T-helper 1 cell treated with Interleukin-12 subunit alpha and Interleukin-12 subunit beta and Interleukin-4 antibody, amounts not matched to agents 30 μg/mL and 1 μg/mL, for 36 hours (primary cell): ENCODE measurements at regions not wholly inside any gene's neighbourhood (a gene's known extent, or its start where the extent isn't known, plus 50 kb on each side); places are given as distances from the start of the nearest gene placed in this dataset.
A peak's percentile ranks its signal among the peaks of the same experiment; 100 is the strongest.
"Not testable (repeated sequence)": the region's sequence is repeated elsewhere in the genome, so short reads cannot be mapped to it uniquely, and the experiment has no call there.

ENCODE experiments used
- H3K27ac Mint-ChIP-seq: one replicate; pipeline ENCODE4 v1.8.0; 2021; ENCODE audit warnings: mild to moderate bottlenecking, mixed read lengths
- H3K27me3 Mint-ChIP-seq: one replicate; pipeline ENCODE4 v1.8.0; 2021; ENCODE audit warnings: low read depth, mixed read lengths
- H3K36me3 Mint-ChIP-seq: one replicate; pipeline ENCODE4 v1.8.0; 2021; ENCODE audit warnings: low read depth, mixed read lengths
- H3K4me1 Mint-ChIP-seq: one replicate; pipeline ENCODE4 v1.8.0; 2021; ENCODE audit warnings: low read depth, mixed read lengths
- H3K4me3 Mint-ChIP-seq: one replicate; pipeline ENCODE4 v1.8.0; 2021; ENCODE audit warnings: mild to moderate bottlenecking, moderate library complexity, mixed read lengths
- H3K9me3 Mint-ChIP-seq: one replicate; pipeline ENCODE4 v1.8.0; 2021; ENCODE audit warnings: mixed read lengths

GRCh38 chrX:35622601-35623000 lies 175.5 kb upstream of the MAGEB16 start:
- H3K27ac Mint-ChIP-seq = no peak overlapping the region
- no peaks in the 10 kb centered on the region for H3K36me3 Mint-ChIP-seq
- no peak overlapping the region for H3K4me3 Mint-ChIP-seq
- H3K4me1 Mint-ChIP-seq = no peaks in the 10 kb centered on the region
- H3K27me3 Mint-ChIP-seq = no peaks in the 10 kb centered on the region
- H3K9me3 Mint-ChIP-seq = no peaks in the 10 kb centered on the region

- Mint-ChIP-seq H3K36me3 (no peaks in the 10 kb centered on the region), H3K27me3 (no peaks in the 10 kb centered on the region), H3K9me3 (no peaks in the 10 kb centered on the region), H3K27ac (no peak overlapping the region), H3K4me3 (no peak overlapping the region), H3K4me1 (no peaks in the 10 kb centered on the region)
These were observed 172.4 kb upstream of the MAGEB16 start for GRCh38 chrX:35625714-35626113.

GRCh38 chrX:35626124-35626523 lies 172.0 kb upstream of the MAGEB16 start:
- H3K4me3 Mint-ChIP-seq = no peak overlapping the region

GRCh38 chrX:35635971-35636370 lies 162.2 kb upstream of the MAGEB16 start:
- not testable (repeated sequence) for H3K27me3 Mint-ChIP-seq, H3K4me1 Mint-ChIP-seq, H3K27ac Mint-ChIP-seq, H3K4me3 Mint-ChIP-seq, H3K36me3 Mint-ChIP-seq, H3K9me3 Mint-ChIP-seq

More at GRCh38 chrX:35626124-35626523, 172.0 kb upstream of the MAGEB16 start:
- no peak overlapping the region for H3K27ac Mint-ChIP-seq
- H3K9me3 Mint-ChIP-seq = no peaks in the 10 kb centered on the region
- H3K36me3 Mint-ChIP-seq = no peaks in the 10 kb centered on the region
- H3K4me1 Mint-ChIP-seq = no peaks in the 10 kb centered on the region
- no peaks in the 10 kb centered on the region for H3K27me3 Mint-ChIP-seq

GRCh38 chrX:35664833-35665232 lies 133.3 kb upstream of the MAGEB16 start:
- Mint-ChIP-seq H3K27ac (no peak overlapping the region), H3K4me1 (no peaks in the 10 kb centered on the region), H3K27me3 (no peaks in the 10 kb centered on the region)

GRCh38 chrX:35665311-35665710 lies 132.8 kb upstream of the MAGEB16 start:
- no peaks in the 10 kb centered on the region for H3K9me3 Mint-ChIP-seq
- H3K36me3 Mint-ChIP-seq = no peaks in the 10 kb centered on the region
- H3K27ac Mint-ChIP-seq = no peak overlapping the region
- H3K4me1 Mint-ChIP-seq = no peaks in the 10 kb centered on the region
- no peaks in the 10 kb centered on the region for H3K27me3 Mint-ChIP-seq
- H3K4me3 Mint-ChIP-seq = no peak overlapping the region

More at GRCh38 chrX:35664833-35665232, 133.3 kb upstream of the MAGEB16 start:
- Mint-ChIP-seq H3K4me3 (no peak overlapping the region), H3K36me3 (no peaks in the 10 kb centered on the region), H3K9me3 (no peaks in the 10 kb centered on the region)

- H3K36me3 Mint-ChIP-seq = no peaks in the 10 kb centered on the region
- no peaks in the 10 kb centered on the region for H3K4me1 Mint-ChIP-seq
- H3K27me3 Mint-ChIP-seq = no peaks in the 10 kb centered on the region
- H3K4me3 Mint-ChIP-seq = no peak overlapping the region
- H3K9me3 Mint-ChIP-seq = no peaks in the 10 kb centered on the region
- H3K27ac Mint-ChIP-seq = no peak overlapping the region
These were observed 127.3 kb upstream of the MAGEB16 start for GRCh38 chrX:35670889-35671288.

GRCh38 chrX:35675151-35675550 lies 123.0 kb upstream of the MAGEB16 start:
- H3K36me3 Mint-ChIP-seq = no peaks in the 10 kb centered on the region
- H3K27ac Mint-ChIP-seq = no peak overlapping the region
- no peaks in the 10 kb centered on the region for H3K9me3 Mint-ChIP-seq
- H3K27me3 Mint-ChIP-seq = no peaks in the 10 kb centered on the region
- no peaks in the 10 kb centered on the region for H3K4me1 Mint-ChIP-seq
- H3K4me3 Mint-ChIP-seq = no peak overlapping the region

- Mint-ChIP-seq H3K4me1 (no peaks in the 10 kb centered on the region), H3K27ac (no peak overlapping the region), H3K4me3 (no peak overlapping the region), H3K27me3 (no peaks in the 10 kb centered on the region), H3K36me3 (no peaks in the 10 kb centered on the region), H3K9me3 (no peaks in the 10 kb centered on the region)
These were observed 117.2 kb upstream of the MAGEB16 start for GRCh38 chrX:35680940-35681346.

- H3K27ac Mint-ChIP-seq = no peak overlapping the region
- H3K4me3 Mint-ChIP-seq = no peak overlapping the region
- H3K36me3 Mint-ChIP-seq = no peaks in the 10 kb centered on the region
- H3K27me3 Mint-ChIP-seq = no peaks in the 10 kb centered on the region
- H3K9me3 Mint-ChIP-seq = no peaks in the 10 kb centered on the region
- H3K4me1 Mint-ChIP-seq = no peaks in the 10 kb centered on the region
These were observed 115.7 kb upstream of the MAGEB16 start for GRCh38 chrX:35682476-35682875.

GRCh38 chrX:35696760-35697234 lies 101.3 kb upstream of the MAGEB16 start:
- Mint-ChIP-seq H3K27me3 (no peaks in the 10 kb centered on the region), H3K27ac (no peak overlapping the region), H3K36me3 (no peaks in the 10 kb centered on the region), H3K4me3 (no peak overlapping the region), H3K4me1 (no peaks in the 10 kb centered on the region), H3K9me3 (no peaks in the 10 kb centered on the region)

- Mint-ChIP-seq H3K27ac (peak overlapping the region; percentile 58), H3K36me3 (no peaks in the 10 kb centered on the region), H3K9me3 (no peaks in the 10 kb centered on the region), H3K4me3 (no peak overlapping the region), H3K4me1 (no peaks in the 10 kb centered on the region), H3K27me3 (no peaks in the 10 kb centered on the region)
These were observed 98.5 kb upstream of the MAGEB16 start for GRCh38 chrX:35699642-35700041.

- Mint-ChIP-seq H3K9me3 (no peaks in the 10 kb centered on the region), H3K4me3 (no peak overlapping the region), H3K36me3 (no peaks in the 10 kb centered on the region), H3K27ac (peak overlapping the region; percentile 58), H3K4me1 (no peaks in the 10 kb centered on the region), H3K27me3 (no peaks in the 10 kb centered on the region)
These were observed 98.0 kb upstream of the MAGEB16 start for GRCh38 chrX:35700121-35700520.

GRCh38 chrX:35711281-35711680 lies 86.9 kb upstream of the MAGEB16 start:
- Mint-ChIP-seq H3K36me3 (no peaks in the 10 kb centered on the region), H3K4me3 (no peak overlapping the region), H3K27ac (no peak overlapping the region), H3K9me3 (no peaks in the 10 kb centered on the region), H3K4me1 (no peaks in the 10 kb centered on the region), H3K27me3 (no peaks in the 10 kb centered on the region)

GRCh38 chrX:35722128-35722527 lies 76.0 kb upstream of the MAGEB16 start:
- Mint-ChIP-seq H3K36me3 (no peaks in the 10 kb centered on the region), H3K27me3 (no peaks in the 10 kb centered on the region), H3K4me3 (no peak overlapping the region), H3K9me3 (no peaks in the 10 kb centered on the region), H3K27ac (no peak overlapping the region), H3K4me1 (no peaks in the 10 kb centered on the region)

GRCh38 chrX:35726176-35726575 lies 72.0 kb upstream of the MAGEB16 start:
- Mint-ChIP-seq H3K27ac (no peak overlapping the region), H3K4me1 (no peaks in the 10 kb centered on the region), H3K9me3 (no peaks in the 10 kb centered on the region)

More at GRCh38 chrX:35726176-35726575, 72.0 kb upstream of the MAGEB16 start:
- Mint-ChIP-seq H3K36me3 (no peaks in the 10 kb centered on the region), H3K27me3 (no peaks in the 10 kb centered on the region), H3K4me3 (no peak overlapping the region)
